GM12872 (cell line): ENCODE measurements at regions not wholly inside any gene's neighbourhood (a gene's known extent, or its start where the extent isn't known, plus 50 kb on each side); places are given as distances from the start of the nearest gene placed in this dataset.

Experiments
- CTCF ChIP-seq: IDR thresholded peaks from 3 replicates; pipeline ENCODE4 v1.5.1; 2011; ENCODE audit warnings: low read depth, mild to moderate bottlenecking, low read length, moderate library complexity; ENCODE audit not compliant: insufficient read depth

DNA sequence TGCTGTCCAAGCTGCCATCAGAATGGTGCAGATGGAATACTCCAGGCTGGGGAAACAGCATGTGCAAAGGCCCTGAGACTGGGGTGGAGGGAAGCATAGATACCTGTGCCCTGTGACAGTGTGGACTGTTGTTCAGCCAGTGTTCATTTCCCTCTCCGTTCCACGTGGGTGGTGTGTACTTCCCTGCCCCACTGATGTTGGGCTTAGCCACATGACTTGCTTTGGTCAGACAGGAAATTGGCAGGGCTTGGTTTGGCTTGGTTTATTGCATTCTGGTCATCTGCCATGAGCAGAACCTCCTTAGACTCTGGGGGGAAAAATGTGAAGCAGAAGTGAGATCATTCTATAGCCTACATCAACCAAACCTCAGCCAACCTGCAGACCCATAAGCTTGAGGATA lies 102.4 kb upstream of the IGSF21 start:
- no peak for TF ChIP-seq CTCF

DNA sequence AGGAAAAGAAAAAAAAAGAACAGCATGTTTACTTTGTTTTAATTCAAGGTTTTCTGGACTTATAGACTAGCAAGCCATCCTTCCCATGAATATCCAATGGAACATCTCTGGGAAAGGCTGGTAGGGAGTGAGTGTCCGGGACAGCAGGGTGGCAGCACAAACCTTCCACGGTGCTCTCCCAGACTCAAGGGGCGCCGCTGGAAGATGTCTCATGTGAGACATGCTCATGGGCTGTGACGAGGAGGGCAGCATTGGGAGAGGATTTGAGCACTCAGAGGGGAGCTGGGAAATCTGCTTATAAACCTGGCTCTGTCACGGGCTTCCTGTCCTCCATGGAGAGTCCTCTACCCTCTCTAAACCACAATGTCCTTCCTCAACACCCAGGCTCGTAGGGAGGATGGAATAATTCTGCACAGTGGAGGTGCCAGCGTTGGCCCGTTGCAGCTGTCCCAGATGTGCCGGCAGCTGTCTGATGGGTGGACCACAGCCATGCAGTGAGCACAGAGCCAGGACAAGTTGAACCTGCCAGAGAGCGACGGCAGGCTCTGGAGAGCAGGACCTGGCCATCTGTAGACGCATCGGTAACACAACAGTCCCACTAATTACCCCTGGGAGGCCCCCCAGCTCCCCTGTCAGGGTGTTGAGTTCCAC lies 100.1 kb upstream of the IGSF21 start:
- TF ChIP-seq CTCF: no peak

- TF ChIP-seq CTCF: no peak
Observed at GRCh38 chr1:18008081-18008480, 99.5 kb upstream of the IGSF21 start.

DNA sequence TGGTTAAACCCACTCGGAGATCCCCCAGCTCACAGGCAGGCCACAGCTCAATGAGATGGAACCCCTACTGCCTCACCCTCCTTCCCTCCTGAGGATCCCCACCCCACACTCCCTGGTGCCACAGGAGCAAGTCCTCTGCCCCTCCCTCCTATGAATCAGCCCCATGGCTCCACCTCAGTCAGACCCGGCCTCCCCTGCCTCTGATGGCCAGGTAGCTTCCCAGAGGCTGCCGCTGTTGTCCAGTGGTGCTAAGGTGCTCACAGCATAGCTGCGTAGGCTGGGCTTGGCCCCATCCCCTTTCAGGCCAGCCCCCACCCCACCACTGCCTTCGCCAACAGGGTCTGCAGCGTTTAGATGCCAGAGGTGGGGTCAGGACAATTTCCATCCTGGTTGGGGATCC lies 98.5 kb upstream of the IGSF21 start:
- no peak for TF ChIP-seq CTCF

GRCh38 chr1:18009478-18009961 lies 98.1 kb upstream of the IGSF21 start:
- no peak for TF ChIP-seq CTCF

DNA sequence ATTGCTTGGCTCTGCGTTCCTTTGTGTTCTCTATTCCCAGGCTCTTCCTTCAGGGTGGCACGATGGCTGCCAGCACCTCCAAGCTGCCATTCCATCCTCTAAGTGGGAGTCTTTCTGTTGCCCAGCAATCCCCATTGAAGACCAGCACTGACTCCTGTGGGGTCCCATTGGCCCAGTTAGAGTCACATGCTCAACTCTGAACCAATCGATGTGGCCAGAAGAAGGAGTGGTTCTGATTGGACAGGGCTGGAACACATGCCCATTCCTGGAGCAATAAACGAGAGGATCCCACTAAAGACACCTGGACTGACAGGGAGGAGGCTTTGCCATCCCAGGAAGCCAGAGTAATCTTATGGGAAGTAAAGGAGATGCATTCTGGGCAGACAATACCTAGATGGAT lies 97.2 kb upstream of the IGSF21 start:
- no peak for TF ChIP-seq CTCF

DNA sequence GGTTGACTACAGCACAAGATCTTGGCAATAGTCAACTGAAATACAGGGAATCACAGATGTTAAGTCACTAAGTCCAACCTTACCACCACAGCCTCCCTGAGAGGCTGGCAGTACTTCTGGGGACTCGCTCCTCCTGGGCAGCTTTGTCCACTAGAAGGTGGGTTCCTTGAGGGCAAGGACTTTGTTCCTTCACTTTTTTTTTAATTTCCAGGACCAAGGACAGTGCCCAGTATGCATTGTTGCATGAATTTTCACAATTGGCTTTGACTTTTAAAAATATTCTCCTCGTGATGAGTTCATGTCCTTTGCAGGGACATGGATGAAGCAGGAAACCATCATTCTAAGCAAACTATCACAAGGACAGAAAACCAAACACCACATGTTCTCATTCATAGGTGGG lies 96.7 kb upstream of the IGSF21 start:
- no peak for TF ChIP-seq CTCF
